HepG2 (cell line): ENCODE measurements at regions not wholly inside any gene's neighbourhood (a gene's known extent, or its start where the extent isn't known, plus 50 kb on each side); places are given as distances from the start of the nearest gene placed in this dataset.

Experiments
- ATAC-seq: fragments of 200-7000 bp; cut with Tn5 transposase; 3 replicates; pipeline ENCODE4 v1.9.1; 2020; ENCODE audit warnings: mild to moderate bottlenecking, moderate library complexity
- BruUV-seq: library from RNA; stranded (reverse); fragments of 400-500 nt; replicated peaks from 2 replicates; lab custom pipeline; 2021; lab: Mats Ljungman, UMichigan
- CTCF ChIA-PET: fragments of 300-600 bp; formaldehyde crosslinking; extraction: SDS; loops from one replicate; lab custom pipeline; 2021; ENCODE audit warnings: low total read pairs, inconsistent platforms, low intra/inter-chr PET ratio; lab: Yijun Ruan, JAX
- POLR2A ChIA-PET: fragments of 350-600 bp; sonication (Branson Sonifier 250); formaldehyde crosslinking; loops from one replicate; lab custom pipeline; 2020; ENCODE audit warnings: antibody characterized with exemption, inconsistent platforms; lab: Yijun Ruan, JAX
- DNase-seq: peaks from one replicate; pipeline ENCODE4 v3.0.0-alpha.2; 2015; ENCODE audit warnings: low spot score
- FAIRE-seq: peaks from 3 replicates; lab custom pipeline; 2011; peaks lifted over from hg19 to GRCh38; lab: Jason Lieb, UNC
- H2AFZ ChIP-seq: one replicate; pipeline ENCODE4 v1.6.1; 2011; ENCODE audit warnings: low read length, inconsistent platforms
- H3K27ac ChIP-seq: fragments of 300-600 bp; 3 replicates; pipeline ENCODE4 v1.8.0; 2011; ENCODE audit warnings: mixed run types, mild to moderate bottlenecking, mixed read lengths, low read length, inconsistent platforms; ENCODE audit not compliant: insufficient read depth; ENCODE audit errors: extremely low read length
- H3K27me3 ChIP-seq, 2 experiments: fragments of 200-600 bp in 1 of 2; 2 replicates in 1 of 2; 3 replicates in 1 of 2; pipeline versions ENCODE4 v1.6.0 to v1.8.0; 2011; ENCODE audit warnings: low read length in 2 of 2, mild to moderate bottlenecking in 2 of 2, moderate library complexity in 2 of 2, inconsistent platforms in 1 of 2; ENCODE audit not compliant: insufficient read depth in 2 of 2, control insufficient read depth in 1 of 2
- H3K36me3 ChIP-seq, 2 experiments: fragments of 200-600 bp in 1 of 2; replicated peaks in 1 of 2; 2 replicates in 1 of 2; 3 replicates in 1 of 2; pipeline versions ENCODE4 v1.5.1 to v1.8.0; 2011; ENCODE audit warnings: low read length in 2 of 2, inconsistent platforms in 1 of 2; ENCODE audit not compliant: insufficient read depth in 2 of 2, control insufficient read depth in 1 of 2
- H3K4me1 ChIP-seq: 2 replicates; pipeline ENCODE4 v1.5.1; 2012; ENCODE audit warnings: low read length, inconsistent platforms; ENCODE audit not compliant: insufficient read depth
- H3K4me2 ChIP-seq: 2 replicates; pipeline ENCODE4 v1.6.0; 2011; ENCODE audit warnings: low read depth, low read length, inconsistent platforms
- H3K4me3 ChIP-seq, 3 experiments: fragments of 200-600 bp in 1 of 3; sonication (generic), shearing (Covaris generic) in 1 of 3; replicated peaks in 1 of 3; 2 replicates each; pipeline ENCODE4 v1.5.1; 2011 to 2016; ENCODE audit warnings: low read length in 3 of 3, inconsistent platforms in 2 of 3, low read depth in 2 of 3, mild to moderate bottlenecking in 2 of 3, control low read depth in 1 of 3, mixed read lengths in 1 of 3; ENCODE audit not compliant: insufficient read depth in 1 of 3
- H3K79me2 ChIP-seq: one replicate; pipeline ENCODE4 v1.6.1; 2011; ENCODE audit warnings: low read length, inconsistent platforms; ENCODE audit not compliant: insufficient read depth
- H3K9ac ChIP-seq: 2 replicates; pipeline ENCODE4 v1.6.0; 2011; ENCODE audit warnings: mild to moderate bottlenecking, low read depth, low read length, inconsistent platforms; ENCODE audit not compliant: insufficient read depth
- H3K9me3 ChIP-seq: 2 replicates; pipeline ENCODE4 v1.5.1; 2012; ENCODE audit warnings: mild to moderate bottlenecking, low read length
- H4K20me1 ChIP-seq: 2 replicates; pipeline ENCODE4 v1.6.0; 2011; ENCODE audit warnings: inconsistent platforms, mild to moderate bottlenecking, low read length, moderate library complexity; ENCODE audit not compliant: insufficient read depth
- ADNP ChIP-seq: sonication (generic); formaldehyde crosslinking; IDR thresholded peaks from 2 replicates; pipeline ENCODE4 v1.4.0; 2020; ENCODE audit warnings: missing genetic modification reagents
- ATAD3A ChIP-seq: sonication (generic); formaldehyde crosslinking; IDR thresholded peaks from 2 replicates; pipeline ENCODE4 v1.4.0; 2020; ENCODE audit warnings: missing genetic modification reagents
- IRF2 ChIP-seq: IDR thresholded peaks from 2 replicates; pipeline ENCODE4 v1.6.1; 2018; ENCODE audit warnings: missing genetic modification reagents, missing compliant biosample characterization
- KDM4B ChIP-seq: sonication (generic); formaldehyde crosslinking; IDR thresholded peaks from 2 replicates; pipeline ENCODE4 v1.4.0; 2020; ENCODE audit warnings: missing genetic modification reagents
- KLF15 ChIP-seq: sonication (generic); formaldehyde crosslinking; IDR thresholded peaks from 2 replicates; pipeline ENCODE4 v1.8.1; 2023; ENCODE audit warnings: borderline replicate concordance, mild to moderate bottlenecking, inconsistent platforms, missing genetic modification reagents, mixed read lengths
- MAFF ChIP-seq: IDR thresholded peaks from 2 replicates; pipeline ENCODE4 v1.6.1; 2011; ENCODE audit warnings: low read depth, low read length, improper control_type of control experiment
- MAFK ChIP-seq, 2 experiments: IDR thresholded peaks in 1 of 2; conservative IDR thresholded peaks in 1 of 2; 2 replicates each; pipeline ENCODE4 v1.6.1; 2011; ENCODE audit warnings: improper control_type of control experiment in 2 of 2, low read length in 2 of 2
- MTA3 ChIP-seq: sonication (generic); formaldehyde crosslinking; IDR thresholded peaks from 2 replicates; pipeline ENCODE4 v1.4.0; 2020; ENCODE audit warnings: missing genetic modification reagents
- ZNF143 ChIP-seq: sonication (generic); formaldehyde crosslinking; IDR thresholded peaks from 2 replicates; pipeline ENCODE4 v1.4.0; 2020; ENCODE audit warnings: missing genetic modification reagents
- ZNF160 ChIP-seq: sonication (generic); formaldehyde crosslinking; IDR thresholded peaks from 2 replicates; pipeline ENCODE4 v1.8.0; 2022; ENCODE audit warnings: mild to moderate bottlenecking, inconsistent platforms, missing genetic modification reagents
- ZNF180 ChIP-seq: sonication (generic); formaldehyde crosslinking; IDR thresholded peaks from 2 replicates; pipeline ENCODE4 v1.4.0; 2020; ENCODE audit warnings: low read depth, missing genetic modification reagents, borderline replicate concordance
- ZNF577 ChIP-seq: sonication (generic); formaldehyde crosslinking; IDR thresholded peaks from 2 replicates; pipeline ENCODE4 v1.4.0; 2020; ENCODE audit warnings: mild to moderate bottlenecking, low read depth, missing genetic modification reagents, borderline replicate concordance
- ZNF883 ChIP-seq: sonication (generic); formaldehyde crosslinking; IDR thresholded peaks from 2 replicates; pipeline ENCODE4 v1.5.1; 2020; ENCODE audit warnings: mild to moderate bottlenecking, missing genetic modification reagents; ENCODE audit errors: not compliant biosample characterization
- WGBS: methylation state at CpG from one replicate; pipeline ENCODE4 v1.1.6; 2017; ENCODE audit warnings: low lambda C conversion rate; 5-methylcytosine and 5-hydroxymethylcytosine counted together
- in situ Hi-C: cut with HindIII; loops from 2 replicates; pipeline ENCODE4 v1.10.0; 2017; ENCODE audit warnings: low pct_unique_long_range_greater_than_20kb; ENCODE audit not compliant: extremely low pct_ligation_motif_present
- intact Hi-C: fragments of 100-400 bp; cut with micrococcal nuclease; formaldehyde crosslinking; loops from one replicate; pipeline ENCODE4 v1.10.0; 2022; ENCODE audit not compliant: unreplicated experiment
- TF ChIP-seq, protein P1 (sequence below): sonication (generic); formaldehyde crosslinking; IDR thresholded peaks from 2 replicates; pipeline ENCODE4 v1.4.0; 2020; ENCODE audit warnings: mild to moderate bottlenecking, missing genetic modification reagents
- TF ChIP-seq, protein P2 (sequence below): sonication (generic); formaldehyde crosslinking; IDR thresholded peaks from 2 replicates; pipeline ENCODE4 v1.8.0; 2022; ENCODE audit warnings: missing genetic modification reagents, mild to moderate bottlenecking, inconsistent platforms, borderline replicate concordance

DNA sequence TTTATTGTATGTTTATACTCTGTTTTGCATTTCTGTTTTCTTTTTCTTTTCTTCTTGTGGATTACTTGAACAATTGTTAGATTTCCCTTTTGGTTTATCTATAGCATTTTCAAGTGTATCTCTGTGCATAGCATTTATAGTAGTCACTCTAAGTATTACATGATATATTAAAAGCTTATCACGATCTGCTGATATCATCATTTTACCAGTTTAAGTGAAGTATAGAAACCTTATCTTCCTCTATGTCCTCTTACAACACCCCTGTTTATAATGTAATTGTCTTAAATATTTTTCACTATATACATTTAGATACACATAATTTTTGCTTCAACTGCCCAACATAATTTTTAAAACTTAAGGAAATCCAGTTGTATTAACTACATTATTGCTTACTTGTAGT is 513.9 kb upstream of the CELF2 start:
- TF ChIP-seq ZNF883 (no peak), MAFK (conservative IDR thresholded peaks at IDR 0.05 in 1 of 2, IDR thresholded peaks at IDR 0.05 in 1 of 2; ENCODE audit: low read length in 2 of 2) (peak; percentile 29 to 67; a peak in 3 of 4 replicates), MAFF (peak; percentile 36; the same call in 1 of the 2 replicates)
- TF ChIP-seq, all 625 proteins: peak for 2
- FAIRE-seq (no peak), ATAC-seq (no peak), DNase-seq (no peak)
- Histone ChIP-seq H3K4me2 (no peak overlapping the region), H3K4me3 (no peak overlapping the region), H3K27me3 (no peaks in the 10 kb centered on the region), H3K9me3 (peaks cover 85% of the 10 kb centered on the region), H3K9ac (no peak overlapping the region), H3K79me2 (no peaks in the 10 kb centered on the region), H4K20me1 (no peaks in the 10 kb centered on the region), H2AFZ (no peak overlapping the region), H3K4me1 (no peaks in the 10 kb centered on the region), H3K27ac (no peak overlapping the region), H3K36me3 (no peaks in the 10 kb centered on the region)
- ChIA-PET CTCF (no interaction called here), POLR2A (no interaction called here)
- in situ Hi-C loops (no loop called here), intact Hi-C loops (no loop called here)
- WGBS: 0% methylated on average over 1 of the region's 1 CpG
- BruUV-seq: no TSS peak

DNA sequence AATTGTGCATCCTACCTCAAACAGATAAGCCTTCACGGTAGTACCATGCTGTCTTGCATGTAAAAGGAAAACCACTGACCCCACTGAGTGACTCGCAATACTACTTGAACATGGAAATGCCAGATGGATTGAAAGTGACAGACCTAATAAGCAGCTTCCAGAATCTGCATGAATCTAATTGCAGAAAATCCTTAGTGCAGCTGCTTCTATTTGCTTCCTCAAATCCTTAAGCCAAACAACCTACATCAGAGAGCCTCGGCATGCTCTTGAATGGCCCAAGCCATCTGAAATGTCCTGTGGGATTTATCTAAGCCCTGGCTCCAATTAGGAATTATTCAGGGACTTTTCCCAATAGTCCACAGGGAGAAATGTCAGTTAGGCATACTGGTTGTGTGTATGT is 509.5 kb upstream of the CELF2 start:
- no peaks in the 10 kb centered on the region for H3K4me1 ChIP-seq
- no peak overlapping the region for H3K27ac ChIP-seq
- H2AFZ ChIP-seq: no peak overlapping the region
- no TSS peak for BruUV-seq
- H4K20me1 ChIP-seq: no peaks in the 10 kb centered on the region
- H3K79me2 ChIP-seq: no peaks in the 10 kb centered on the region
- in situ Hi-C loops: no loop called here
- no peak overlapping the region for H3K4me3 ChIP-seq
- DNase-seq (no peak), ATAC-seq (no peak), FAIRE-seq (no peak)
- 8% methylated on average over 2 of the region's 3 CpGs for WGBS
- no peaks in the 10 kb centered on the region for H3K27me3 ChIP-seq
- no peak overlapping the region for H3K4me2 ChIP-seq
- ChIA-PET POLR2A (no interaction called here), CTCF (no interaction called here)
- no peaks in the 10 kb centered on the region for H3K36me3 ChIP-seq
- peaks cover 88% of the 10 kb centered on the region for H3K9me3 ChIP-seq
- no peak overlapping the region for H3K9ac ChIP-seq
- intact Hi-C loops: no loop called here
- TF ChIP-seq ZNF577 (CRISPR knock-in tag): no peak
- TF ChIP-seq KDM4B (CRISPR knock-in tag): no peak
- TF ChIP-seq ADNP: no peak
- no peak for TF ChIP-seq ZNF143 (CRISPR knock-in tag)
- no peak for TF ChIP-seq ZNF160
- no peak for TF ChIP-seq IRF2
- TF ChIP-seq MTA3 (CRISPR knock-in tag): no peak
- no peak for TF ChIP-seq ATAD3A
- no peak for TF ChIP-seq KLF15 (CRISPR knock-in tag)
- TF ChIP-seq, protein P1, sequence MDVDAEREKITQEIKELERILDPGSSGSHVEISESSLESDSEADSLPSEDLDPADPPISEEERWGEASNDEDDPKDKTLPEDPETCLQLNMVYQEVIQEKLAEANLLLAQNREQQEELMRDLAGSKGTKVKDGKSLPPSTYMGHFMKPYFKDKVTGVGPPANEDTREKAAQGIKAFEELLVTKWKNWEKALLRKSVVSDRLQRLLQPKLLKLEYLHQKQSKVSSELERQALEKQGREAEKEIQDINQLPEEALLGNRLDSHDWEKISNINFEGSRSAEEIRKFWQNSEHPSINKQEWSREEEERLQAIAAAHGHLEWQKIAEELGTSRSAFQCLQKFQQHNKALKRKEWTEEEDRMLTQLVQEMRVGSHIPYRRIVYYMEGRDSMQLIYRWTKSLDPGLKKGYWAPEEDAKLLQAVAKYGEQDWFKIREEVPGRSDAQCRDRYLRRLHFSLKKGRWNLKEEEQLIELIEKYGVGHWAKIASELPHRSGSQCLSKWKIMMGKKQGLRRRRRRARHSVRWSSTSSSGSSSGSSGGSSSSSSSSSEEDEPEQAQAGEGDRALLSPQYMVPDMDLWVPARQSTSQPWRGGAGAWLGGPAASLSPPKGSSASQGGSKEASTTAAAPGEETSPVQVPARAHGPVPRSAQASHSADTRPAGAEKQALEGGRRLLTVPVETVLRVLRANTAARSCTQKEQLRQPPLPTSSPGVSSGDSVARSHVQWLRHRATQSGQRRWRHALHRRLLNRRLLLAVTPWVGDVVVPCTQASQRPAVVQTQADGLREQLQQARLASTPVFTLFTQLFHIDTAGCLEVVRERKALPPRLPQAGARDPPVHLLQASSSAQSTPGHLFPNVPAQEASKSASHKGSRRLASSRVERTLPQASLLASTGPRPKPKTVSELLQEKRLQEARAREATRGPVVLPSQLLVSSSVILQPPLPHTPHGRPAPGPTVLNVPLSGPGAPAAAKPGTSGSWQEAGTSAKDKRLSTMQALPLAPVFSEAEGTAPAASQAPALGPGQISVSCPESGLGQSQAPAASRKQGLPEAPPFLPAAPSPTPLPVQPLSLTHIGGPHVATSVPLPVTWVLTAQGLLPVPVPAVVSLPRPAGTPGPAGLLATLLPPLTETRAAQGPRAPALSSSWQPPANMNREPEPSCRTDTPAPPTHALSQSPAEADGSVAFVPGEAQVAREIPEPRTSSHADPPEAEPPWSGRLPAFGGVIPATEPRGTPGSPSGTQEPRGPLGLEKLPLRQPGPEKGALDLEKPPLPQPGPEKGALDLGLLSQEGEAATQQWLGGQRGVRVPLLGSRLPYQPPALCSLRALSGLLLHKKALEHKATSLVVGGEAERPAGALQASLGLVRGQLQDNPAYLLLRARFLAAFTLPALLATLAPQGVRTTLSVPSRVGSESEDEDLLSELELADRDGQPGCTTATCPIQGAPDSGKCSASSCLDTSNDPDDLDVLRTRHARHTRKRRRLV (CRISPR knock-in tag): no peak
- no peak for TF ChIP-seq ZNF180
- TF ChIP-seq, protein P2, sequence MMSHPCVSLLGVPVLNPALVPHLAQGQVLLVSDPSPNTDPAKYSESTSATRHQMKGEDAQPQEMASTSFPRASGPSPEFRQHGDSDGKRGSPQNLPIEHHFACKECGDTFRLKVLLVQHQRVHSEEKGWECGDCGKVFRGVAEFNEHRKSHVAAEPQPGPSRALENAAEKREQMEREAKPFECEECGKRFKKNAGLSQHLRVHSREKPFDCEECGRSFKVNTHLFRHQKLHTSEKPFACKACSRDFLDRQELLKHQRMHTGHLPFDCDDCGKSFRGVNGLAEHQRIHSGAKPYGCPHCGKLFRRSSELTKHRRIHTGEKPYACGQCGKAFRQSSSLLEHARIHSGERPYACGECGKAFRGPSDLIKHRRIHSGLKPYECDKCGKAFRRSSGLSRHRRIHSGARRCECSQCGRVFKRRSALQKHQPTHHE (CRISPR knock-in tag): no peak
